ENCODE measurements at regions not wholly inside any gene's neighbourhood (a gene's known extent, or its start where the extent isn't known, plus 50 kb on each side); places are given as distances from the start of the nearest gene placed in this dataset.

DNA sequence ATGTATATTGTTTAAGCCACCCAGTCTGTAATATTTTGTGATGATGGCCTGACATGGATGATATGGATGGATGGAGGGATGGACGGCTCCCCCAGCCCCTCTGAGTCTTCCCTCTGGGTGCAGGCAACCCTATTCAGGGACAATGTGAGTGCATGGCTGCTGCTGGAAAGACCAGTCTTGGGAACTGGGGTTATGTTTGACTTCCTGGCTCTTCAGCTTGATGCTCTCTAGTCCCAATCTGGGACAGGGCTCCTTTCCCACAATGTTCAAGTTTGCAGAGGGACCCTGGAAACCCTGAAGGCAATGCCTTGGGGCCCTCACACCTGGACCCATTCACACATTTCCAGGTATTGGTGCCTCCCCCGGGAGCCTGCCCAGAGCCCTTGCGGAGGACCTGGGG lies 52.3 kb upstream of the RET start:
- H3K4me3 ChIP-seq (ENCODE audit: low read length): no peak overlapping the region

DNA sequence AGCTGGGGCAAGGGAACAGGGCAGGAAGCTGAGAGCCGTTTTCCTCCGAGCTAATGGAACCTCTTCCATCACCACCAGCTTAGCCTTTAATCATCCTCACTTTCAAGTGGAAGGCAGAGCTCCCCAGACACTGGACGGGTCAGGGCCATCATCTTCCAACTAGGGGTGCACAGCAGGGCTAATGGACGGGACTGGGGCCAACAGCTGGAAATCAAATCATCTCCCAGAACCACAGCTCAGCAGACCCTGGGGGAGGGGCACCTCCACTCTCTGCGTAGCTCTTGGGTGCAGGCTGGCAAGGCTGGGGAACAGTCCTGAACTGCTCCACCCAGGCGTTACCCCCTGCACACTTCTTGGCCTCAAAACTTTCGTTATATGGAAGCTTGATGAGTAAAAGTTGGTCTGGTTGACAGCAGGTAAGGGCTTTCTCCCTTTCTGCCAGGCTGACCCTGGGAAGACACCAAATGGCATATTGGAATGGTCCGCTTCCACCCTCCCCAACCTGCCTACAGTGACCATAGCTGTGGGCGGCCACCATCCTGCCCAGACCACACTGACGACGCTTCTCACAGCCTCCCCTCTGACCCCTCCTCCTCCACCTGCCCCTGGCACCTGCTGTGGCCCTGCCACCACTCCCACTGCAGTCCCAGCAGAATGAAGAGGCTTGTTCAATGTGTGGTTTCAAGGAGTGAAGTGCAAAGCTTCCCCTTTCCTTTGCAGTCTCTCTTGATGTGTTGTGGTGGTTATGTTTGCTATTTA lies 51.7 kb upstream of the RET start:
- TF ChIP-seq, protein P1, sequence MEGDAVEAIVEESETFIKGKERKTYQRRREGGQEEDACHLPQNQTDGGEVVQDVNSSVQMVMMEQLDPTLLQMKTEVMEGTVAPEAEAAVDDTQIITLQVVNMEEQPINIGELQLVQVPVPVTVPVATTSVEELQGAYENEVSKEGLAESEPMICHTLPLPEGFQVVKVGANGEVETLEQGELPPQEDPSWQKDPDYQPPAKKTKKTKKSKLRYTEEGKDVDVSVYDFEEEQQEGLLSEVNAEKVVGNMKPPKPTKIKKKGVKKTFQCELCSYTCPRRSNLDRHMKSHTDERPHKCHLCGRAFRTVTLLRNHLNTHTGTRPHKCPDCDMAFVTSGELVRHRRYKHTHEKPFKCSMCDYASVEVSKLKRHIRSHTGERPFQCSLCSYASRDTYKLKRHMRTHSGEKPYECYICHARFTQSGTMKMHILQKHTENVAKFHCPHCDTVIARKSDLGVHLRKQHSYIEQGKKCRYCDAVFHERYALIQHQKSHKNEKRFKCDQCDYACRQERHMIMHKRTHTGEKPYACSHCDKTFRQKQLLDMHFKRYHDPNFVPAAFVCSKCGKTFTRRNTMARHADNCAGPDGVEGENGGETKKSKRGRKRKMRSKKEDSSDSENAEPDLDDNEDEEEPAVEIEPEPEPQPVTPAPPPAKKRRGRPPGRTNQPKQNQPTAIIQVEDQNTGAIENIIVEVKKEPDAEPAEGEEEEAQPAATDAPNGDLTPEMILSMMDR (conservative IDR thresholded peaks at IDR 0.05; ENCODE audit: low read depth, low read length): no peak
- H3K4me3 ChIP-seq (ENCODE audit: low read length): no peak overlapping the region
- DNase-seq (ENCODE audit: low read depth): no peak

More for the DNA sequence above, 52.3 kb upstream of the RET start:
- DNase-seq (ENCODE audit: low read depth): no peak
- TF ChIP-seq, protein P1 (conservative IDR thresholded peaks at IDR 0.05; ENCODE audit: low read depth, low read length): no peak

DNA sequence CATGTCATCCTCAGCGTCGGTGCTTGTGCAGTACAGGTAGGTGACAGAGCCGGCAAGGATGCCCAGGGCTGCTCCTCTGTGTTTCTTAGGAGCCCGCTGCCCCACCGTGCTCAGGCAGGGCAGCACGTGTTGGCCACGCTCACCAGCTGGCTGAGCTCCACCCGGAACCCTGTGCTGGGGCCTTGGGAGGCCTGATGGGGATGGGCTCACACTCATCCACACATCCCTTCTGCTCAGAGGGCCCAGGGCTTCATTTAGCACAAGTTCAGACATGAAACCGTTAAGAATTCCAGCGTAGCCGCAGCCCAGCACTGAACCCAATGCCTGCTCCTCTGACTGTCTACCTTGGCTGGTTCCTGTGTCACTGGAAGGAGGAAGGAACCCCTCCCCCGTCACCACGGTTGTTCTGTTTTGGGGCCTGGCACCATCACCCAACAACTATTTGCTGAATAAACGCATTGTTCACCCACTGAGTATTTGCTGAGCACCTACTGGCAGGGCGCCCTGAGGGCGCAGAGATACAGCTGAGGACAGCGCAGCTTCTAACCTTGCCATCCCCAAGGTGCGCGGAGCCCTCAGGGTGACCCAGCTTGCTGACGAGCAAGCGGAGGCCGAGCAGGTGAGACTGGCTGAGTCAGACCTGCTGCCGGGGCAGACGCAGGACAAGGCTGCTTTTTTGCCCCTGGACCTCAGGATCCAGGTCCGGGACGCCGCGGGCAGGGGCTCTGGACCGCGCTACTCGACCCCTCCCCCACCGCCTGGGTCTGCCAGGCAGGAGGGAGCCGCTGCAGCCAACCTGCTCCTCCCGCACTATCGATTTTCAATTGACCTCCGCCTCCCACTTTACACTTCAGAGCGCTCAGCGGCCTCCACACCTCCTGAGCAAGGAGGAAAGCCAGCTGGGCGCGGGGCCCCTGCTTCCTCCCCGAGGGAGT lies 50.6 kb upstream of the RET start:
- DNase-seq (ENCODE audit: low read depth): no peak
- H3K4me3 ChIP-seq (ENCODE audit: low read length): no peak overlapping the region
- TF ChIP-seq, protein P1 (conservative IDR thresholded peaks at IDR 0.05; ENCODE audit: low read depth, low read length): no peak

Data from retinal pigment epithelial cell (primary cell).